ENCODE measurements at regions not wholly inside any gene's neighbourhood (a gene's known extent, or its start where the extent isn't known, plus 50 kb on each side); places are given as distances from the start of the nearest gene placed in this dataset.

DNA sequence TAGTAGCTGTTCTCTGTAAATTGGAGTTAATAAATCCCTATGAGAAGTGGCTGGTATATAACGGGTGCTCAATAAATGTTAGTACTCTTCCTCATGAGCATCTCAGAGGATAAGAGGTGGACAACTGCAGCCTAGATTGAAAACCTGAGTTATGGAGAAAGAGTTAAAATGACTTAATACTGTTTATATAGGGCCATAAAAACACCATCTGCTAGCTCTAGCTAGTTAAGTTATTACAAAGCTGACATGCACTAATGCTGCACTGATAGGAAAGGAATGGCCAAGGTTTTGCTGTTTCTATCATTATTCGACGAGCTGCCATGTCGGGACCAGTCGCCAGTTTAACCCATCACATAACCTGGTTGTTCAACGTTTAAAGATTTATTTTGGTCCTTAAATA lies 72.0 kb upstream of the SEL1L start:
- Histone ChIP-seq H3K27me3 (ENCODE audit: insufficient read depth) (no peaks in the 10 kb centered on the region), H3K4me1 (ENCODE audit: insufficient read depth) (no peaks in the 10 kb centered on the region), H4K20me1 (replicated peaks; ENCODE audit: insufficient read depth) (no peaks in the 10 kb centered on the region), H3K36me3 (ENCODE audit: insufficient read depth) (no peaks in the 10 kb centered on the region), H3K79me2 (replicated peaks; ENCODE audit: insufficient read depth) (no peaks in the 10 kb centered on the region), H3K27ac (ENCODE audit: low read depth) (no peak overlapping the region), H3F3A (replicated peaks; ENCODE audit: low read depth) (no peaks in the 10 kb centered on the region), H3K9me2 (ENCODE audit: insufficient read depth) (0 out of 2 replicates have a peak, but pooled peaks cover 3% of the 10 kb centered on the region), H3K4me3 (no peak overlapping the region), H3K4me2 (no peak overlapping the region), H2AFZ (no peak overlapping the region)
- H3K4me1 Mint-ChIP-seq, result peaks cover 2% of the 10 kb centered on the region; the same call in 1 of the 3 replicates
- H3K36me3 Mint-ChIP-seq (ENCODE audit: low read depth), result no peaks in the 10 kb centered on the region
- H3K9me3 Mint-ChIP-seq, result no peaks in the 10 kb centered on the region; the same call in 2 of the 3 replicates
- no peak overlapping the region for H3K27ac Mint-ChIP-seq
- H3K4me3 Mint-ChIP-seq, result no peak overlapping the region
- ATAC-seq (no peak), DNase-seq (ENCODE audit: low spot score) (no peak)
- peaks cover 5% of the 10 kb centered on the region for H3K27me3 Mint-ChIP-seq (ENCODE audit: insufficient read depth, low read depth, poor library complexity)
- TF ChIP-seq, protein P1, sequence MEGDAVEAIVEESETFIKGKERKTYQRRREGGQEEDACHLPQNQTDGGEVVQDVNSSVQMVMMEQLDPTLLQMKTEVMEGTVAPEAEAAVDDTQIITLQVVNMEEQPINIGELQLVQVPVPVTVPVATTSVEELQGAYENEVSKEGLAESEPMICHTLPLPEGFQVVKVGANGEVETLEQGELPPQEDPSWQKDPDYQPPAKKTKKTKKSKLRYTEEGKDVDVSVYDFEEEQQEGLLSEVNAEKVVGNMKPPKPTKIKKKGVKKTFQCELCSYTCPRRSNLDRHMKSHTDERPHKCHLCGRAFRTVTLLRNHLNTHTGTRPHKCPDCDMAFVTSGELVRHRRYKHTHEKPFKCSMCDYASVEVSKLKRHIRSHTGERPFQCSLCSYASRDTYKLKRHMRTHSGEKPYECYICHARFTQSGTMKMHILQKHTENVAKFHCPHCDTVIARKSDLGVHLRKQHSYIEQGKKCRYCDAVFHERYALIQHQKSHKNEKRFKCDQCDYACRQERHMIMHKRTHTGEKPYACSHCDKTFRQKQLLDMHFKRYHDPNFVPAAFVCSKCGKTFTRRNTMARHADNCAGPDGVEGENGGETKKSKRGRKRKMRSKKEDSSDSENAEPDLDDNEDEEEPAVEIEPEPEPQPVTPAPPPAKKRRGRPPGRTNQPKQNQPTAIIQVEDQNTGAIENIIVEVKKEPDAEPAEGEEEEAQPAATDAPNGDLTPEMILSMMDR (conservative IDR thresholded peaks at IDR 0.05; ENCODE audit: low read depth in 2 of 2), result no peak
- TF ChIP-seq JUNB (IDR thresholded peaks at IDR 0.05; ENCODE audit: unreplicated experiment) (no peak), EZH2 (IDR thresholded peaks at IDR 0.05; ENCODE audit: low read depth, unreplicated experiment) (no peak), EZH2phosphoT487 (IDR thresholded peaks at IDR 0.05; ENCODE audit: unreplicated experiment) (no peak), ZNF331 (CRISPR knock-in tag; IDR thresholded peaks at IDR 0.05; ENCODE audit: low read depth) (no peak), CREB1 (CRISPR knock-in tag; IDR thresholded peaks at IDR 0.05; ENCODE audit: low read depth) (no peak), ZNF114 (CRISPR knock-in tag; IDR thresholded peaks at IDR 0.05) (no peak)
- TF ChIP-seq, protein P2, sequence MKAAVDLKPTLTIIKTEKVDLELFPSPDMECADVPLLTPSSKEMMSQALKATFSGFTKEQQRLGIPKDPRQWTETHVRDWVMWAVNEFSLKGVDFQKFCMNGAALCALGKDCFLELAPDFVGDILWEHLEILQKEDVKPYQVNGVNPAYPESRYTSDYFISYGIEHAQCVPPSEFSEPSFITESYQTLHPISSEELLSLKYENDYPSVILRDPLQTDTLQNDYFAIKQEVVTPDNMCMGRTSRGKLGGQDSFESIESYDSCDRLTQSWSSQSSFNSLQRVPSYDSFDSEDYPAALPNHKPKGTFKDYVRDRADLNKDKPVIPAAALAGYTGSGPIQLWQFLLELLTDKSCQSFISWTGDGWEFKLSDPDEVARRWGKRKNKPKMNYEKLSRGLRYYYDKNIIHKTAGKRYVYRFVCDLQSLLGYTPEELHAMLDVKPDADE (IDR thresholded peaks at IDR 0.05), result no peak
- TF ChIP-seq, protein P3, sequence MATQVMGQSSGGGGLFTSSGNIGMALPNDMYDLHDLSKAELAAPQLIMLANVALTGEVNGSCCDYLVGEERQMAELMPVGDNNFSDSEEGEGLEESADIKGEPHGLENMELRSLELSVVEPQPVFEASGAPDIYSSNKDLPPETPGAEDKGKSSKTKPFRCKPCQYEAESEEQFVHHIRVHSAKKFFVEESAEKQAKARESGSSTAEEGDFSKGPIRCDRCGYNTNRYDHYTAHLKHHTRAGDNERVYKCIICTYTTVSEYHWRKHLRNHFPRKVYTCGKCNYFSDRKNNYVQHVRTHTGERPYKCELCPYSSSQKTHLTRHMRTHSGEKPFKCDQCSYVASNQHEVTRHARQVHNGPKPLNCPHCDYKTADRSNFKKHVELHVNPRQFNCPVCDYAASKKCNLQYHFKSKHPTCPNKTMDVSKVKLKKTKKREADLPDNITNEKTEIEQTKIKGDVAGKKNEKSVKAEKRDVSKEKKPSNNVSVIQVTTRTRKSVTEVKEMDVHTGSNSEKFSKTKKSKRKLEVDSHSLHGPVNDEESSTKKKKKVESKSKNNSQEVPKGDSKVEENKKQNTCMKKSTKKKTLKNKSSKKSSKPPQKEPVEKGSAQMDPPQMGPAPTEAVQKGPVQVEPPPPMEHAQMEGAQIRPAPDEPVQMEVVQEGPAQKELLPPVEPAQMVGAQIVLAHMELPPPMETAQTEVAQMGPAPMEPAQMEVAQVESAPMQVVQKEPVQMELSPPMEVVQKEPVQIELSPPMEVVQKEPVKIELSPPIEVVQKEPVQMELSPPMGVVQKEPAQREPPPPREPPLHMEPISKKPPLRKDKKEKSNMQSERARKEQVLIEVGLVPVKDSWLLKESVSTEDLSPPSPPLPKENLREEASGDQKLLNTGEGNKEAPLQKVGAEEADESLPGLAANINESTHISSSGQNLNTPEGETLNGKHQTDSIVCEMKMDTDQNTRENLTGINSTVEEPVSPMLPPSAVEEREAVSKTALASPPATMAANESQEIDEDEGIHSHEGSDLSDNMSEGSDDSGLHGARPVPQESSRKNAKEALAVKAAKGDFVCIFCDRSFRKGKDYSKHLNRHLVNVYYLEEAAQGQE (IDR thresholded peaks at IDR 0.05; ENCODE audit: unreplicated experiment), result no peak
- TF ChIP-seq, protein P4, sequence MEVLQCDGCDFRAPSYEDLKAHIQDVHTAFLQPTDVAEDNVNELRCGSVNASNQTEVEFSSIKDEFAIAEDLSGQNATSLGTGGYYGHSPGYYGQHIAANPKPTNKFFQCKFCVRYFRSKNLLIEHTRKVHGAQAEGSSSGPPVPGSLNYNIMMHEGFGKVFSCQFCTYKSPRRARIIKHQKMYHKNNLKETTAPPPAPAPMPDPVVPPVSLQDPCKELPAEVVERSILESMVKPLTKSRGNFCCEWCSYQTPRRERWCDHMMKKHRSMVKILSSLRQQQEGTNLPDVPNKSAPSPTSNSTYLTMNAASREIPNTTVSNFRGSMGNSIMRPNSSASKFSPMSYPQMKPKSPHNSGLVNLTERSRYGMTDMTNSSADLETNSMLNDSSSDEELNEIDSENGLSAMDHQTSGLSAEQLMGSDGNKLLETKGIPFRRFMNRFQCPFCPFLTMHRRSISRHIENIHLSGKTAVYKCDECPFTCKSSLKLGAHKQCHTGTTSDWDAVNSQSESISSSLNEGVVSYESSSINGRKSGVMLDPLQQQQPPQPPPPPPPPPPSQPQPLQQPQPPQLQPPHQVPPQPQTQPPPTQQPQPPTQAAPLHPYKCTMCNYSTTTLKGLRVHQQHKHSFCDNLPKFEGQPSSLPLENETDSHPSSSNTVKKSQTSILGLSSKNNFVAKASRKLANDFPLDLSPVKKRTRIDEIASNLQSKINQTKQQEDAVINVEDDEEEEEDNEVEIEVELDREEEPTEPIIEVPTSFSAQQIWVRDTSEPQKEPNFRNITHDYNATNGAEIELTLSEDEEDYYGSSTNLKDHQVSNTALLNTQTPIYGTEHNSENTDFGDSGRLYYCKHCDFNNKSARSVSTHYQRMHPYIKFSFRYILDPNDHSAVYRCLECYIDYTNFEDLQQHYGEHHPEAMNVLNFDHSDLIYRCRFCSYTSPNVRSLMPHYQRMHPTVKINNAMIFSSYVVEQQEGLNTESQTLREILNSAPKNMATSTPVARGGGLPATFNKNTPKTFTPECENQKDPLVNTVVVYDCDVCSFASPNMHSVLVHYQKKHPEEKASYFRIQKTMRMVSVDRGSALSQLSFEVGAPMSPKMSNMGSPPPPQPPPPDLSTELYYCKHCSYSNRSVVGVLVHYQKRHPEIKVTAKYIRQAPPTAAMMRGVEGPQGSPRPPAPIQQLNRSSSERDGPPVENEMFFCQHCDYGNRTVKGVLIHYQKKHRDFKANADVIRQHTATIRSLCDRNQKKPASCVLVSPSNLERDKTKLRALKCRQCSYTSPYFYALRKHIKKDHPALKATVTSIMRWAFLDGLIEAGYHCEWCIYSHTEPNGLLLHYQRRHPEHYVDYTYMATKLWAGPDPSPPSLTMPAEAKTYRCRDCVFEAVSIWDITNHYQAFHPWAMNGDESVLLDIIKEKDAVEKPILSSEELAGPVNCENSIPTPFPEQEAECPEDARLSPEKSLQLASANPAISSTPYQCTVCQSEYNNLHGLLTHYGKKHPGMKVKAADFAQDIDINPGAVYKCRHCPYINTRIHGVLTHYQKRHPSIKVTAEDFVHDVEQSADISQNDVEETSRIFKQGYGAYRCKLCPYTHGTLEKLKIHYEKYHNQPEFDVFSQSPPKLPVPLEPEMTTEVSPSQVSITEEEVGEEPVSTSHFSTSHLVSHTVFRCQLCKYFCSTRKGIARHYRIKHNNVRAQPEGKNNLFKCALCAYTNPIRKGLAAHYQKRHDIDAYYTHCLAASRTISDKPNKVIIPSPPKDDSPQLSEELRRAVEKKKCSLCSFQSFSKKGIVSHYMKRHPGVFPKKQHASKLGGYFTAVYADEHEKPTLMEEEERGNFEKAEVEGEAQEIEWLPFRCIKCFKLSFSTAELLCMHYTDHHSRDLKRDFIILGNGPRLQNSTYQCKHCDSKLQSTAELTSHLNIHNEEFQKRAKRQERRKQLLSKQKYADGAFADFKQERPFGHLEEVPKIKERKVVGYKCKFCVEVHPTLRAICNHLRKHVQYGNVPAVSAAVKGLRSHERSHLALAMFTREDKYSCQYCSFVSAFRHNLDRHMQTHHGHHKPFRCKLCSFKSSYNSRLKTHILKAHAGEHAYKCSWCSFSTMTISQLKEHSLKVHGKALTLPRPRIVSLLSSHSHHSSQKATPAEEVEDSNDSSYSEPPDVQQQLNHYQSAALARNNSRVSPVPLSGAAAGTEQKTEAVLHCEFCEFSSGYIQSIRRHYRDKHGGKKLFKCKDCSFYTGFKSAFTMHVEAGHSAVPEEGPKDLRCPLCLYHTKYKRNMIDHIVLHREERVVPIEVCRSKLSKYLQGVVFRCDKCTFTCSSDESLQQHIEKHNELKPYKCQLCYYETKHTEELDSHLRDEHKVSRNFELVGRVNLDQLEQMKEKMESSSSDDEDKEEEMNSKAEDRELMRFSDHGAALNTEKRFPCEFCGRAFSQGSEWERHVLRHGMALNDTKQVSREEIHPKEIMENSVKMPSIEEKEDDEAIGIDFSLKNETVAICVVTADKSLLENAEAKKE (CRISPR knock-in tag; IDR thresholded peaks at IDR 0.05), result no peak

All from GM23338 (cell line).